Sigmoid colon (tissue), 4 donors: ENCODE measurements at regions not wholly inside any gene's neighbourhood (a gene's known extent, or its start where the extent isn't known, plus 50 kb on each side); places are given as distances from the start of the nearest gene placed in this dataset.
A peak's percentile ranks its signal among the peaks of the same experiment; 100 is the strongest.

Experiments
- CTCF ChIP-seq, 4 experiments: fragments of 450-650 bp in 3 of 4; fragments of 200-600 bp in 1 of 4; IDR thresholded peaks; one replicate each; pipeline ENCODE4 v1.5.1; 2016 to 2019; ENCODE audit warnings: antibody characterized with exemption in 4 of 4, mild to moderate bottlenecking in 3 of 4, moderate library complexity in 2 of 4
- EP300 ChIP-seq, 4 donors: sonication (generic); formaldehyde crosslinking; IDR thresholded peaks; one replicate each; pipeline ENCODE4 v1.6.1; 2017; ENCODE audit warnings: antibody characterized with exemption in 4 of 4
- POLR2A ChIP-seq, 2 donors: fragments of 450-650 bp; IDR thresholded peaks; one replicate each; pipeline ENCODE4 v1.6.1; 2016; ENCODE audit warnings: antibody characterized with exemption in 2 of 2, mild to moderate bottlenecking in 2 of 2, moderate library complexity in 2 of 2
- POLR2AphosphoS5 ChIP-seq, 4 donors: sonication (generic); formaldehyde crosslinking; IDR thresholded peaks; one replicate each; pipeline ENCODE4 v1.6.1; 2017; ENCODE audit warnings: antibody characterized with exemption in 4 of 4

DNA sequence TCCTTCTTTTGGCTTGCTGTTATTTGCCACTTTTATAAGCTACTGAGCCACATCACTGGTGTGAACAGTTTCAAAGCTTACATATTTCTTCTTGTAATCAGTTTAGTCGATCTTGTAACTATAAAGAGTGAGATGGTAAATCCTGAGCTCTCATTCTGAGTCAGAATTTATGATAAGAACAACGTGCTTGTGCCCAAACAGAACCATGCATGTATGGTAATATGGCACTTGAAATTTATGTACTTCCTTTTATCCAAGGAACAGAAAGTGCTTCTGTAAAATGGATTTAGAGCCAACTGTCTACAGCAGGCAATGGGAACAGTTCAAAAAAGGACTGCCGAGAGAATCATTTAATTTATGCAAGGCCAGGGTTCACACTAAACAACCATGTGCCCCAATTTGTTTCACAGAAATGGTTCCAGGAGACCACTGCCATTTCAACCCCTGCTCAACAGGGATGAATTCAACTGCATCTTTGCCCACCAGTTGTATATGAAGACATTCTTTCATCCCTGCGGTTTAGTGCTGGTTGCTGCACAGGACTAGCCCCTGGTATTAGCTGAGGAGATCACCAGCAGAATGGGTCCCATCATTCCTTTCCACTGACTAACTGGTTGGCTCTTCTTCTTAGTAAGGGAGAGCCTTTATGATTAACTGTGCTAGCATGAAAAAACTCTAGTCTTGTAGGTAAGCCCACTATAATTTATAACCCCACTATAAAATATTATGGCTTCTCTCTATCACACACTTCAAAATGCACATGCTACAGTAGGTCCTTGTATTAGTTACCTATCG lies 162.9 kb upstream of the PGRMC2 start:
- TF ChIP-seq CTCF (IDR thresholded peaks at IDR 0.05) (no peak), EP300 (IDR thresholded peaks at IDR 0.05) (peak; percentile 49 to 92 (median 75)), POLR2AphosphoS5 (IDR thresholded peaks at IDR 0.05) (peak; percentile 77 to 89 (median 82)), POLR2A (IDR thresholded peaks at IDR 0.05) (no peak)
